K562 (cell line): ENCODE measurements at regions not wholly inside any gene's neighbourhood (a gene's known extent, or its start where the extent isn't known, plus 50 kb on each side); places are given as distances from the start of the nearest gene placed in this dataset.

Experiments used
- ATAC-seq: fragments of 200-7000 bp; cut with Tn5 transposase; 3 replicates; pipeline ENCODE4 v1.9.1; 2020; ENCODE audit warnings: moderate library complexity
- BruUV-seq: library from RNA; stranded (reverse); fragments of 400-500 nt; replicated peaks from 2 replicates; lab custom pipeline; 2021; lab: Mats Ljungman, UMichigan
- CTCF ChIA-PET: fragments of 300-600 bp; formaldehyde crosslinking; extraction: SDS; loops from one replicate; lab custom pipeline; 2021; ENCODE audit warnings: low intra/inter-chr PET ratio; lab: Yijun Ruan, JAX
- POLR2A ChIA-PET: fragments of 300-600, 350-650 bp; sonication (Branson Sonifier 250); formaldehyde crosslinking; extraction: SDS; loops from one replicate; lab custom pipeline; 2021; ENCODE audit warnings: antibody characterized with exemption, inconsistent platforms; lab: Yijun Ruan, JAX
- DNase-seq, 4 experiments: peaks; one replicate each; pipeline versions ENCODE4 v3.0.0 to v3.0.0-alpha.2; 2011 to 2018; ENCODE audit warnings: low spot score in 3 of 4, mixed read lengths in 3 of 4; ENCODE audit errors: extremely low read depth in 1 of 4
- FAIRE-seq: peaks from 2 replicates; lab custom pipeline; 2011; peaks lifted over from hg19 to GRCh38; lab: Jason Lieb, UNC
- H2AFZ ChIP-seq: 2 replicates; pipeline ENCODE4 v1.6.0; 2011; ENCODE audit warnings: low read depth, low read length, control low read depth, inconsistent platforms
- H3K27ac ChIP-seq: fragments of 200-600 bp; 3 replicates; pipeline ENCODE4 v1.8.0; 2011; ENCODE audit warnings: low read depth, mild to moderate bottlenecking, control low read depth, inconsistent platforms, low read length, moderate library complexity, mixed read lengths; ENCODE audit errors: extremely low read depth
- H3K27me3 ChIP-seq, 2 experiments: fragments of 300-600 bp in 1 of 2; 2 replicates in 1 of 2; 3 replicates in 1 of 2; pipeline versions ENCODE4 v1.6.0 to v1.8.0; 2011; ENCODE audit warnings: inconsistent platforms in 2 of 2, low read length in 2 of 2, mild to moderate bottlenecking in 1 of 2, mixed read lengths in 1 of 2, moderate library complexity in 1 of 2; ENCODE audit not compliant: control insufficient read depth in 2 of 2, insufficient read depth in 2 of 2
- H3K36me3 ChIP-seq: fragments of 300-600 bp; 3 replicates; pipeline ENCODE4 v1.8.0; 2011; ENCODE audit warnings: mild to moderate bottlenecking, low read length, inconsistent platforms; ENCODE audit not compliant: control insufficient read depth, insufficient read depth
- H3K4me1 ChIP-seq, 2 experiments: fragments of 200-600 bp in 1 of 2; replicated peaks in 1 of 2; 2 replicates in 1 of 2; 3 replicates in 1 of 2; pipeline versions ENCODE4 v1.5.1 to v1.8.0; 2011; ENCODE audit warnings: inconsistent platforms in 2 of 2, low read length in 2 of 2, mild to moderate bottlenecking in 1 of 2, mixed read lengths in 1 of 2, moderate library complexity in 1 of 2; ENCODE audit not compliant: control insufficient read depth in 2 of 2, insufficient read depth in 2 of 2
- H3K4me2 ChIP-seq: 2 replicates; pipeline ENCODE4 v1.6.1; 2011; ENCODE audit warnings: low read length, control low read depth, inconsistent platforms, mixed read lengths; ENCODE audit not compliant: insufficient read depth
- H3K4me3 ChIP-seq: fragments of 200-600 bp; sonication (generic), shearing (Covaris generic); 2 replicates; pipeline ENCODE4 v1.5.1; 2016; ENCODE audit warnings: control low read depth, inconsistent platforms
- H3K79me2 ChIP-seq: fragments of 200-600 bp; 3 replicates; pipeline ENCODE4 v1.8.0; 2011; ENCODE audit warnings: low read length, inconsistent platforms; ENCODE audit not compliant: control insufficient read depth, insufficient read depth
- H3K9ac ChIP-seq, 2 experiments: 2 replicates each; pipeline versions ENCODE4 v1.6.0 to v1.6.1; 2011; ENCODE audit warnings: low read depth in 2 of 2, low read length in 2 of 2, control low read depth in 1 of 2, inconsistent platforms in 1 of 2, mild to moderate bottlenecking in 1 of 2, mixed read lengths in 1 of 2; ENCODE audit not compliant: insufficient read depth in 1 of 2
- H3K9me1 ChIP-seq: one replicate; pipeline ENCODE4 v1.6.0; 2011; ENCODE audit warnings: inconsistent platforms, mild to moderate bottlenecking, low read length, moderate library complexity; ENCODE audit not compliant: control insufficient read depth, insufficient read depth
- H3K9me3 ChIP-seq: replicated peaks from 2 replicates; pipeline ENCODE4 v1.5.1; 2011; ENCODE audit warnings: low read depth, low read length, inconsistent platforms; ENCODE audit not compliant: control insufficient read depth, insufficient read depth
- H4K20me1 ChIP-seq: replicated peaks from 2 replicates; pipeline ENCODE4 v1.6.1; 2011; ENCODE audit warnings: low read length, inconsistent platforms, mixed read lengths; ENCODE audit not compliant: control insufficient read depth, insufficient read depth
- BHLHE40 ChIP-seq: IDR thresholded peaks from 2 replicates; pipeline ENCODE4 v1.6.1; 2011; ENCODE audit warnings: low read length, improper control_type of control experiment
- CCNT2 ChIP-seq: IDR thresholded peaks from 2 replicates; pipeline ENCODE4 v1.6.1; 2011; ENCODE audit warnings: borderline replicate concordance, low read depth, mild to moderate bottlenecking, moderate library complexity, mixed read lengths, low read length; ENCODE audit not compliant: insufficient read length; ENCODE audit errors: extremely low read depth
- DPF2 ChIP-seq: fragments of 450-650 bp; IDR thresholded peaks from 2 replicates; pipeline ENCODE4 v1.6.1; 2016
- HNRNPK ChIP-seq: fragments of 200-400 bp; formaldehyde crosslinking; IDR thresholded peaks from one replicate; pipeline ENCODE4 v1.6.1; 2018; ENCODE audit warnings: mild to moderate bottlenecking, low read depth, low read length; ENCODE audit not compliant: poor library complexity, severe bottlenecking
- HNRNPUL1 ChIP-seq: fragments of 200-400 bp; formaldehyde crosslinking; IDR thresholded peaks from 2 replicates; pipeline ENCODE4 v1.6.1; 2017; ENCODE audit warnings: low read length
- TBL1XR1 ChIP-seq, 2 experiments: IDR thresholded peaks; 2 replicates each; pipeline ENCODE4 v1.6.1; 2012; ENCODE audit warnings: improper control_type of control experiment in 2 of 2, low read length in 2 of 2, mild to moderate bottlenecking in 1 of 2
- ZNF224 ChIP-seq: sonication (generic); formaldehyde crosslinking; IDR thresholded peaks from 2 replicates; pipeline ENCODE4 v1.8.0; 2022; ENCODE audit warnings: mild to moderate bottlenecking, missing genetic modification reagents
- WGBS: fragments of 100-300 bp; shearing (Covaris generic); methylation state at CpG from one replicate; pipeline ENCODE4 v1.1.6; 2016; ENCODE audit warnings: low coverage, mixed read lengths; ENCODE audit not compliant: insufficient coverage; ENCODE audit errors: missing lambda C conversion rate; 5-methylcytosine and 5-hydroxymethylcytosine counted together
- in situ Hi-C: fragments of 300-500 bp; cut with MboI; formaldehyde crosslinking; loops from 4 replicates; pipeline ENCODE4 v1.15.0; 2018; ENCODE audit warnings: inconsistent platforms, mixed read lengths
- intact Hi-C: fragments of 100-400 bp; cut with micrococcal nuclease; formaldehyde crosslinking; loops from 2 replicates; pipeline ENCODE4 v1.14.2; 2022
- TF ChIP-seq, protein P1 (sequence below): fragments of 450-650 bp; IDR thresholded peaks from 2 replicates; pipeline ENCODE4 v1.7.1; 2018; ENCODE audit warnings: mild to moderate bottlenecking, low read depth; ENCODE audit not compliant: partially characterized antibody
- TF ChIP-seq, protein P2 (sequence below): fragments of 450-650 bp; IDR thresholded peaks from 2 replicates; pipeline ENCODE4 v1.6.1; 2017; ENCODE audit warnings: mild to moderate bottlenecking, moderate library complexity

DNA sequence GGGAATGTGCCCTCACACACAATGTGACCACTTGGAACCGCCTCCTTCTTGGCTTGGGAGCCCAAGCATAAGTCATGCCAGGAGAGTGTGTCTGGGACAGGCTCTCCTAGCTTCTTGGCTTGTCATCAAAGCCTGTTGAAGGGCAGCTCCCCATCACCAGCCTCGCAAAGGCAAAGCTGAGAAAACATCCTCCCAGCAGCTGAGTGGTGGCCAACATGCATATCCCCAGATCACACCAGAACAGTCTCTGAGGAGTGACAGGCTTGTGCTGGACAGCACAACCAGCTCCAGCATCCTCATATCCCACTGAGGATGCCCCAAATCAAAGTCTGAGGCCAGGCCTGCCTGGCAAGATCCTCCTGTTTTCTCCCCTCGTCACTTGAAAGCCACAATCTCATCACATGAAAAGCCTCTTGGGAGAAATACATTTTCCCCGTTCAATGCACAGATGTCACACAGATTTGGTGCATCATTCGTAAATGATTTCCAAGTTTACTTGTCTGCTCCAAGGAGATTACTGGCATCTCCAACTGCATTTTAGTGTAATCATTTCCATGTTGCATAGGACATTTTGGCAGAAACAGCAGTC lies 269.3 kb downstream of the TTC32 start:
- Histone ChIP-seq H3K9me3 (no peaks in the 10 kb centered on the region), H4K20me1 (no peaks in the 10 kb centered on the region), H3K36me3 (no peaks in the 10 kb centered on the region), H3K9me1 (no peaks in the 10 kb centered on the region), H3K27ac (no peak overlapping the region), H3K79me2 (no peaks in the 10 kb centered on the region), H2AFZ (no peak overlapping the region), H3K4me1 (no peaks in the 10 kb centered on the region), H3K27me3 (no peaks in the 10 kb centered on the region), H3K9ac (no peak overlapping the region), H3K4me3 (no peak overlapping the region), H3K4me2 (no peak overlapping the region)
- POLR2A ChIA-PET, result no interaction called here
- intact Hi-C loops (no loop called here), in situ Hi-C loops (no loop called here)
- TF ChIP-seq, protein P1, sequence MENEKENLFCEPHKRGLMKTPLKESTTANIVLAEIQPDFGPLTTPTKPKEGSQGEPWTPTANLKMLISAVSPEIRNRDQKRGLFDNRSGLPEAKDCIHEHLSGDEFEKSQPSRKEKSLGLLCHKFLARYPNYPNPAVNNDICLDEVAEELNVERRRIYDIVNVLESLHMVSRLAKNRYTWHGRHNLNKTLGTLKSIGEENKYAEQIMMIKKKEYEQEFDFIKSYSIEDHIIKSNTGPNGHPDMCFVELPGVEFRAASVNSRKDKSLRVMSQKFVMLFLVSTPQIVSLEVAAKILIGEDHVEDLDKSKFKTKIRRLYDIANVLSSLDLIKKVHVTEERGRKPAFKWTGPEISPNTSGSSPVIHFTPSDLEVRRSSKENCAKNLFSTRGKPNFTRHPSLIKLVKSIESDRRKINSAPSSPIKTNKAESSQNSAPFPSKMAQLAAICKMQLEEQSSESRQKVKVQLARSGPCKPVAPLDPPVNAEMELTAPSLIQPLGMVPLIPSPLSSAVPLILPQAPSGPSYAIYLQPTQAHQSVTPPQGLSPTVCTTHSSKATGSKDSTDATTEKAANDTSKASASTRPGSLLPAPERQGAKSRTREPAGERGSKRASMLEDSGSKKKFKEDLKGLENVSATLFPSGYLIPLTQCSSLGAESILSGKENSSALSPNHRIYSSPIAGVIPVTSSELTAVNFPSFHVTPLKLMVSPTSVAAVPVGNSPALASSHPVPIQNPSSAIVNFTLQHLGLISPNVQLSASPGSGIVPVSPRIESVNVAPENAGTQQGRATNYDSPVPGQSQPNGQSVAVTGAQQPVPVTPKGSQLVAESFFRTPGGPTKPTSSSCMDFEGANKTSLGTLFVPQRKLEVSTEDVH, result no peak
- TF ChIP-seq, protein P2, sequence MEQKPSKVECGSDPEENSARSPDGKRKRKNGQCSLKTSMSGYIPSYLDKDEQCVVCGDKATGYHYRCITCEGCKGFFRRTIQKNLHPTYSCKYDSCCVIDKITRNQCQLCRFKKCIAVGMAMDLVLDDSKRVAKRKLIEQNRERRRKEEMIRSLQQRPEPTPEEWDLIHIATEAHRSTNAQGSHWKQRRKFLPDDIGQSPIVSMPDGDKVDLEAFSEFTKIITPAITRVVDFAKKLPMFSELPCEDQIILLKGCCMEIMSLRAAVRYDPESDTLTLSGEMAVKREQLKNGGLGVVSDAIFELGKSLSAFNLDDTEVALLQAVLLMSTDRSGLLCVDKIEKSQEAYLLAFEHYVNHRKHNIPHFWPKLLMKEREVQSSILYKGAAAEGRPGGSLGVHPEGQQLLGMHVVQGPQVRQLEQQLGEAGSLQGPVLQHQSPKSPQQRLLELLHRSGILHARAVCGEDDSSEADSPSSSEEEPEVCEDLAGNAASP, result no peak
- TF ChIP-seq ZNF224 (CRISPR knock-in tag) (no peak), TBL1XR1 (IDR thresholded peaks at IDR 0.05; ENCODE audit: low read length in 2 of 2) (no peak), HNRNPK (no peak), HNRNPUL1 (no peak), BHLHE40 (no peak), DPF2 (no peak), CCNT2 (no peak)
- DNase-seq (no peak), FAIRE-seq (no peak), ATAC-seq (no peak)
- CTCF ChIA-PET, result no interaction called here
- 0% methylated on average over 5 of the region's 5 CpGs for WGBS
- BruUV-seq, result no TSS peak
